ENCODE measurements at regions not wholly inside any gene's neighbourhood (a gene's known extent, or its start where the extent isn't known, plus 50 kb on each side); places are given as distances from the start of the nearest gene placed in this dataset.

GRCh38 chr16:82481455-82481854, 145.3 kb upstream of the CDH13 start:
- Histone ChIP-seq H3K9me3 (no peaks in the 10 kb centered on the region), H3K4me1 (no peaks in the 10 kb centered on the region), H3K27me3 (no peaks in the 10 kb centered on the region), H3K36me3 (no peaks in the 10 kb centered on the region), H3K27ac (no peak overlapping the region), H3K4me3 (no peak overlapping the region)
- no peak for DNase-seq
- ATAC-seq: no peak
- 29 to 40% methylated on average over 3 of the region's 3 CpGs for WGBS, 2 donors
- no peak for TF ChIP-seq CTCF (IDR thresholded peaks at IDR 0.05)
- no peak for FAIRE-seq
- intact Hi-C loops (cut with DNase I): no loop called here

GRCh38 chr16:82476786-82477185, 150.0 kb upstream of the CDH13 start:
- Histone ChIP-seq H3K27ac (no peak overlapping the region), H3K4me3 (no peak overlapping the region), H3K27me3 (peaks cover 0 to 4% (median 2%) of the 10 kb centered on the region in 4 donors), H3K36me3 (no peaks in the 10 kb centered on the region), H3K4me1 (no peaks in the 10 kb centered on the region), H3K9me3 (no peaks in the 10 kb centered on the region)
- DNase-seq: no peak
- no peak for FAIRE-seq
- no peak for ATAC-seq
- intact Hi-C loops (cut with DNase I): no loop called here
- WGBS, 2 donors: 66 to 69% methylated on average over 5 of the region's 5 CpGs
- TF ChIP-seq CTCF (IDR thresholded peaks at IDR 0.05): no peak

- H3K27me3 ChIP-seq: peaks cover 0 to 4% (median 2%) of the 10 kb centered on the region in 4 donors
- FAIRE-seq (no peak), DNase-seq (no peak), ATAC-seq (no peak)
- no peaks in the 10 kb centered on the region for H3K36me3 ChIP-seq
- no peak overlapping the region for H3K27ac ChIP-seq
- no peaks in the 10 kb centered on the region for H3K4me1 ChIP-seq
- no peak overlapping the region for H3K4me3 ChIP-seq
- WGBS, 2 donors: 37 to 40% methylated on average over 8 of the region's 8 CpGs
- intact Hi-C loops (cut with DNase I): no loop called here
- TF ChIP-seq CTCF (IDR thresholded peaks at IDR 0.05): no peak
- H3K9me3 ChIP-seq: no peaks in the 10 kb centered on the region
Measured at GRCh38 chr16:82470620-82471152, 156.1 kb upstream of the CDH13 start.

GRCh38 chr16:82470016-82470415, 156.8 kb upstream of the CDH13 start:
- Histone ChIP-seq H3K9me3 (no peaks in the 10 kb centered on the region), H3K4me1 (no peaks in the 10 kb centered on the region), H3K27me3 (peaks cover 0 to 4% (median 0%) of the 10 kb centered on the region in 4 donors), H3K36me3 (no peaks in the 10 kb centered on the region), H3K4me3 (no peak overlapping the region), H3K27ac (no peak overlapping the region)
- intact Hi-C loops (cut with DNase I): no loop called here
- 60 to 62% methylated on average over 7 of the region's 7 CpGs for WGBS, 2 donors
- FAIRE-seq (no peak), DNase-seq (no peak), ATAC-seq (no peak)
- no peak for TF ChIP-seq CTCF (IDR thresholded peaks at IDR 0.05)

- intact Hi-C loops (cut with DNase I): no loop called here
- no peaks in the 10 kb centered on the region for H3K27me3 ChIP-seq
- FAIRE-seq (no peak), DNase-seq (no peak), ATAC-seq (no peak)
- no peaks in the 10 kb centered on the region for H3K4me1 ChIP-seq
- H3K9me3 ChIP-seq: no peaks in the 10 kb centered on the region
- H3K4me3 ChIP-seq: no peak overlapping the region
- no peak overlapping the region for H3K27ac ChIP-seq
- H3K36me3 ChIP-seq: no peaks in the 10 kb centered on the region
- TF ChIP-seq CTCF (IDR thresholded peaks at IDR 0.05): no peak
- 55 to 57% methylated on average over 13 of the region's 13 CpGs for WGBS, 2 donors
Measured at GRCh38 chr16:82464187-82464586, 162.6 kb upstream of the CDH13 start.
